ENCODE measurements at regions not wholly inside any gene's neighbourhood (a gene's known extent, or its start where the extent isn't known, plus 50 kb on each side); places are given as distances from the start of the nearest gene placed in this dataset.

GRCh38 chr4:181606300-181606699, 636.9 kb upstream of the TENM3 start:
- H3K36me3 ChIP-seq (ENCODE audit: low read depth): no peaks in the 10 kb centered on the region
- DNase-seq (ENCODE audit: low spot score) (no peak), ATAC-seq (ENCODE audit: low read depth) (no peak)
- H3K27ac ChIP-seq (ENCODE audit: poor library complexity, severe bottlenecking): no peak overlapping the region
- no peaks in the 10 kb centered on the region for H3K9me3 ChIP-seq (ENCODE audit: severe bottlenecking)
- H3K4me3 ChIP-seq (ENCODE audit: severe bottlenecking): no peak overlapping the region
- TF ChIP-seq CTCF (IDR thresholded peaks at IDR 0.05; ENCODE audit: poor library complexity, severe bottlenecking): no peak
- H3K27me3 ChIP-seq (ENCODE audit: insufficient read depth, poor library complexity, severe bottlenecking): no peaks in the 10 kb centered on the region
- H3K4me1 ChIP-seq (ENCODE audit: insufficient read depth, poor library complexity, severe bottlenecking): no peaks in the 10 kb centered on the region

- H3K9me3 ChIP-seq (ENCODE audit: severe bottlenecking): no peaks in the 10 kb centered on the region
- no peaks in the 10 kb centered on the region for H3K4me1 ChIP-seq (ENCODE audit: insufficient read depth, poor library complexity, severe bottlenecking)
- TF ChIP-seq CTCF (IDR thresholded peaks at IDR 0.05; ENCODE audit: poor library complexity, severe bottlenecking): no peak
- ATAC-seq (ENCODE audit: low read depth): no peak
- H3K27me3 ChIP-seq (ENCODE audit: insufficient read depth, poor library complexity, severe bottlenecking): no peaks in the 10 kb centered on the region
- H3K4me3 ChIP-seq (ENCODE audit: severe bottlenecking): no peak overlapping the region
- H3K27ac ChIP-seq (ENCODE audit: poor library complexity, severe bottlenecking): no peak overlapping the region
- no peak for DNase-seq (ENCODE audit: low spot score)
- no peaks in the 10 kb centered on the region for H3K36me3 ChIP-seq (ENCODE audit: low read depth)
Observed at GRCh38 chr4:181608181-181608580, 635.0 kb upstream of the TENM3 start.

GRCh38 chr4:181611033-181611711, 632.0 kb upstream of the TENM3 start:
- TF ChIP-seq CTCF (IDR thresholded peaks at IDR 0.05; ENCODE audit: poor library complexity, severe bottlenecking): no peak
- no peaks in the 10 kb centered on the region for H3K36me3 ChIP-seq (ENCODE audit: low read depth)
- no peak overlapping the region for H3K4me3 ChIP-seq (ENCODE audit: severe bottlenecking)
- H3K27me3 ChIP-seq (ENCODE audit: insufficient read depth, poor library complexity, severe bottlenecking): no peaks in the 10 kb centered on the region
- H3K4me1 ChIP-seq (ENCODE audit: insufficient read depth, poor library complexity, severe bottlenecking): no peaks in the 10 kb centered on the region
- H3K27ac ChIP-seq (ENCODE audit: poor library complexity, severe bottlenecking): no peak overlapping the region
- no peak for DNase-seq (ENCODE audit: low spot score)
- no peaks in the 10 kb centered on the region for H3K9me3 ChIP-seq (ENCODE audit: severe bottlenecking)
- no peak for ATAC-seq (ENCODE audit: low read depth)

GRCh38 chr4:181611946-181612600, 631.1 kb upstream of the TENM3 start:
- no peak for DNase-seq (ENCODE audit: low spot score)
- H3K9me3 ChIP-seq (ENCODE audit: severe bottlenecking): no peaks in the 10 kb centered on the region
- no peak for TF ChIP-seq CTCF (IDR thresholded peaks at IDR 0.05; ENCODE audit: poor library complexity, severe bottlenecking)
- ATAC-seq (ENCODE audit: low read depth): no peak
- H3K27ac ChIP-seq (ENCODE audit: poor library complexity, severe bottlenecking): no peak overlapping the region
- no peaks in the 10 kb centered on the region for H3K36me3 ChIP-seq (ENCODE audit: low read depth)
- H3K4me3 ChIP-seq (ENCODE audit: severe bottlenecking): no peak overlapping the region
- H3K27me3 ChIP-seq (ENCODE audit: insufficient read depth, poor library complexity, severe bottlenecking): no peaks in the 10 kb centered on the region
- no peaks in the 10 kb centered on the region for H3K4me1 ChIP-seq (ENCODE audit: insufficient read depth, poor library complexity, severe bottlenecking)

- DNase-seq (ENCODE audit: low spot score) (no peak), ATAC-seq (ENCODE audit: low read depth) (no peak)
- H3K4me1 ChIP-seq (ENCODE audit: insufficient read depth, poor library complexity, severe bottlenecking): no peaks in the 10 kb centered on the region
Observed at GRCh38 chr4:181613200-181613599, 630.0 kb upstream of the TENM3 start.

More at GRCh38 chr4:181613200-181613599, 630.0 kb upstream of the TENM3 start:
- TF ChIP-seq CTCF (IDR thresholded peaks at IDR 0.05; ENCODE audit: poor library complexity, severe bottlenecking): no peak
- no peak overlapping the region for H3K4me3 ChIP-seq (ENCODE audit: severe bottlenecking)
- H3K36me3 ChIP-seq (ENCODE audit: low read depth): no peaks in the 10 kb centered on the region
- H3K27me3 ChIP-seq (ENCODE audit: insufficient read depth, poor library complexity, severe bottlenecking): no peaks in the 10 kb centered on the region
- H3K27ac ChIP-seq (ENCODE audit: poor library complexity, severe bottlenecking): no peak overlapping the region
- no peaks in the 10 kb centered on the region for H3K9me3 ChIP-seq (ENCODE audit: severe bottlenecking)

All from RWPE2 (cell line).